Daoy (cell line): ENCODE measurements at regions not wholly inside any gene's neighbourhood (a gene's known extent, or its start where the extent isn't known, plus 50 kb on each side); places are given as distances from the start of the nearest gene placed in this dataset.
A peak's percentile ranks its signal among the peaks of the same experiment; 100 is the strongest.
"Not testable (repeated sequence)": the region's sequence is repeated elsewhere in the genome, so short reads cannot be mapped to it uniquely, and the experiment has no call there.

ENCODE experiments used
- DNase-seq: peaks from one replicate; pipeline ENCODE4 v3.0.0-alpha.2; 2015; ENCODE audit warnings: low read depth

GRCh38 chr11:90585491-90585890, 362.6 kb upstream of the CHORDC1 start:
- no peak for DNase-seq

- DNase-seq = not testable (repeated sequence)
Measured at GRCh38 chr11:90582999-90583398, 360.1 kb upstream of the CHORDC1 start.

- no peak for DNase-seq
Measured at GRCh38 chr11:90564531-90564930, 341.7 kb upstream of the CHORDC1 start.

- DNase-seq = no peak
Measured at GRCh38 chr11:90558328-90558865, 335.5 kb upstream of the CHORDC1 start.

DNA sequence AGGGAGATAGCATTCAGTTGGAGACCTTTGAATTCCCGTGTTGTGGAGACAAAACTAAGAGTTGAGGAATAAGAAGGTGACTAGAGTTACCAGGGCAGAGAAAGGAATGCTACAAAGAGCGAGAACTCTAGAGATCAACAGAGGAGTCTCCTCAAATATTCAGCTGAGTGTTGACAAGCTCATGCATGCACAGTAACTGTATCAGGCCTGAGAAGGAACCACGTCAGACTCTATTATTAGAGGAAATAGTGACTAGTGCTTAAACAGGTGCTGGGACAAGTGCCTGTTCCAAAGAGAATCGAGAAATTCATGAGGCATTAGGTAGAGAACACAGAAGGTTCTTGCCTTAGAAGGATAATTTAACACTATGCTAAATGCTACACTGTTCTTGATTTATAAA, 333.8 kb upstream of the CHORDC1 start:
- no peak for DNase-seq

DNA sequence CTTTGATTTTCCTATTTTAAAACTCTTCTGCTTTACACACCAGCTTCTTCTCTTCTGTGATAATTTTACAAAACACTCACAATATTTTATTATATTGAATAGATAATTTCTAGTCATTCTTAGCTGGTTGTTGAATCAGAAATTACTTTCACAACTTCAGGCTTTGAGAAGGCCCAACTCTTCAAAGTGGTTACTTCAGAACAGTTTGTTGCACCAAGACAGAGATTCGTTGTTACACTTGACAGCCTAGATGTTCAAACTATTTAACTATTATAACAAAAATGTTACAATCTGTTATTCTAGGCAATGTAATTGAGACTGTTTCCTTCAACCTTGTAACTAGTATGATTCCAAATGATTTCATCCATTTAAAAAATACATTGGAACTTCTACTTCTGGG, 333.2 kb upstream of the CHORDC1 start:
- DNase-seq = no peak

- DNase-seq = no peak
Measured at GRCh38 chr11:90555477-90555876, 332.6 kb upstream of the CHORDC1 start.

DNA sequence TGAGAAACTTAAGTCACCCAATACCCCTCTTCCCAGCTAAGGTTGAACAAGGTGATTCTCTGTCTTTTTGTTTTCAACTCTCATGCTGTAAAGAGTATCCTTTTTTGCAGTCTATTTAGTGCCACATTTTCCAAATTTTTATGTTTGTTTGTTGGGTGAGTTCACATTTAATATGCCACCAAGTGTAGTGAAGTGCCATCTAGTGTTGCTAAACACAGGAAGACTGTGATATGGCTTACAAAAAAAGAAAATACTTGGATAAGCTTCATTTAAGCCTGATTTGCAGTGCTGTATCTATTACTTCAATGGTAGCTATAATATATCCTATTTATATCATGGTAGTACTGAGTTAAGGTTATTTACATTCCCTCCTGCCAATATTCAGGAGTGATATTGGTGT, 319.2 kb upstream of the CHORDC1 start:
- no peak for DNase-seq

DNA sequence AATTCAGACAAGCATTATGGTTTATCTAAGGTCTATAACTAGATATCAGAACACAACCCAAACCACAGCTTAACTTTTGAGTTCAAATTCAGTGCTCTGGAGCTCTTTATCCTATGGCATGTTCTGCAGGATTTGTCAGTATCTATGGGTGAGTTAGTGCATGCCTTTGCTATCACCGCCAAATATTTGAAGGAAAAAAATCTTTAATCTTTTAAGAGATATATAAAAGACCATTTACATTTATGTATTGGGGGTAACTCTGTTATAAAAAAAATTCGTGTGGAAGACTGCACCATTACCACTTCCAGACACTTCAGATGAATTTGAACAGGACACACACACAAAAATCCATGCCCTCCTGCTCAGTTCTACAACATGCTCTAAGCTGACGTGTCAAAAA, 313.5 kb upstream of the CHORDC1 start:
- DNase-seq = no peak

GRCh38 chr11:90532125-90532524, 309.3 kb upstream of the CHORDC1 start:
- no peak for DNase-seq

DNA sequence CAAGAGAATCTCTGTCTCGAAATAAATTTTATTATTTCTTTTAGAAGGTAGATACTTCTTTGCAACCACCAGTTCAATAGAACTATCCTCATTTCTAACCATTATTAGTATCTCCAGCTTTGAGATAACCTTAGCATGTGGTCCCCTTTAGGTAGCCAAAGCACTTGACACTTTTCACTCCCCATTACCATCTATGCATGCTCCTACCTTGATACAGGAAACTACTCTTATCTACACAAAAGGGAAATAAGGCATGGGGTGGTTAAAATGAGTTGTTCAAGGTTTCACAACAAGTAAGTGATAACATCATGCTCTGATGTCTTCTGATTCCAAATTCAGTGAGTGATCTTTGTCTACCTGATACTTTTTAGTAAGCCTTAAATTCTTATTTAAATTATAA, 308.2 kb upstream of the CHORDC1 start:
- no peak for DNase-seq

DNA sequence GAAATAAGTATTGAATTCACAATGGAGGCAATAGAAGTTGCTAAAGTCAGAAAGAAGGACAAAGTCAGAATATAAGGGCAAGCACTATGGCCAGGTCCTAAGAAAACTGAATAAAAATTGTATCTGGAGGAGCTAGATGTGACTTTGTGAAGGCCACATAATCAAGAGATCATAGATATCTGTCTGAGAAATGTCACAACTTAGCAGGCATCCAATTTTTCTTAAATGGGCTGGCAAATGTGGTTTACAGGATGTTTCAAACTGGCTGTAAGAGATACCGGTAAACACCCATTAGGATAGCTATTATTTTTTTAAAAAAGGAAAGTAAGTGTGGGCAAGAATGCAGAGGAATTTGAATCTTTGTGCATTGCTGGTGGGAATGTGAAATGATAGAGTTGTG, 303.1 kb upstream of the CHORDC1 start:
- no peak for DNase-seq

- no peak for DNase-seq
Measured at GRCh38 chr11:90512846-90513245, 290.0 kb upstream of the CHORDC1 start.

DNA sequence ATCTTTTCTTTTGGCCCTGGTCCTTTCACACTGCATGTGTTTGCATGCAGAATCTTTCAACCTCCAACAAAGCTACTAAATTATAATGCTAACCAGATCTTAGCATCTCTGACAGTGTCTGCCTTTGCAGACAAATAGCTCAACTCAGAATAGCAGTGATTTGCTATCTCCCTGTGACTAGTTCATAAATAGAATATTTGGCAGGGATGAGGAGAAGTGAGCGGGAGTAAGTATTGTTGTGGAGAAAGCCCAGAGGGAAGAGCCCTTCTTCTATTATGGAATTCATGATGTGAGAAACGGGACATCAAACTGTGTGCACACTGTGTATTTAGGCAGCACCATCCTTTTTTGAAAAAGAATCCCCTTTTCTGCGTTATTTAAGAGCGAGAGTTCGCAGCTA, 288.0 kb upstream of the CHORDC1 start:
- no peak for DNase-seq

GRCh38 chr11:90500922-90501568, 278.2 kb upstream of the CHORDC1 start:
- no peak for DNase-seq

DNA sequence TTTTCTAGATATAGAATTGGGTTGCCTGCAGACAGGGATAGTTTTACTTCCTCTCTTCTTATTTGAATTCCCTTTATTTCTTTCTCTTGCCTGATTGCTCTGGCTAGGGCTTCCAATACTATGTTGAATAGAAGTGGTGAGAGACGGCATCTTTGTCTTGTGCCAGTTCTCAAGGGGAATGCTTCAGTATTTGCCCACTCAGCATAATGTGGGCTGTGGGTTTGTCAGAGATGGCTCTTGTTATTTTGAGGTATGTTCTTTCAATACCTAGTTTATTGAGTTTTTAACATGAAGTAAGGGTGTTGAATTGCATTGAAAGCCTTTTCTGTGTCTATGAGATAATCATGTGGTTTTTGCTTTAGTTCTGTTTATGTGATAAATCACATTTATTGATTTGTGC, 273.9 kb upstream of the CHORDC1 start:
- no peak for DNase-seq

- no peak for DNase-seq
Measured at GRCh38 chr11:90493379-90493778, 270.5 kb upstream of the CHORDC1 start.

DNA sequence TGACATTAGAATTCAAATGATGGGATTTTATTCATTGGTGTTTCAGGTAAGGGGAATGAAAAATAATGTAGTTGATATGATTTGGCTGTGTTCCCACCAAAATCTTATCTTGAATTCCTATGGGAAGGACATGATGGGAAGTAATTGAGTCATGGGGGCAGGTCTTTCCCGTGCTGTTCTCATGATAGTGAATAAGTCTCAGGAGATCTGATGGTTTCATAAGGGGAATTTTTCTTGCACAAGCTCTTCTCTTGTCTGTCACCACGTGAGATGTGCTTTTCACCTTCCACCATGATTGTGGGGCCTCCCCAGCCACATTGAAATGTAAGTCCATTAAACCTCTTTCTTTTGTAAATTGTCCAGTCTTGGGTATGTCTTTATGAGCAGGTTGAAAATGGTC, 268.6 kb upstream of the CHORDC1 start:
- no peak for DNase-seq

GRCh38 chr11:90476442-90477007, 253.7 kb upstream of the CHORDC1 start:
- peak; percentile 1 for DNase-seq

GRCh38 chr11:90468923-90469322, 246.1 kb upstream of the CHORDC1 start:
- DNase-seq = no peak

DNA sequence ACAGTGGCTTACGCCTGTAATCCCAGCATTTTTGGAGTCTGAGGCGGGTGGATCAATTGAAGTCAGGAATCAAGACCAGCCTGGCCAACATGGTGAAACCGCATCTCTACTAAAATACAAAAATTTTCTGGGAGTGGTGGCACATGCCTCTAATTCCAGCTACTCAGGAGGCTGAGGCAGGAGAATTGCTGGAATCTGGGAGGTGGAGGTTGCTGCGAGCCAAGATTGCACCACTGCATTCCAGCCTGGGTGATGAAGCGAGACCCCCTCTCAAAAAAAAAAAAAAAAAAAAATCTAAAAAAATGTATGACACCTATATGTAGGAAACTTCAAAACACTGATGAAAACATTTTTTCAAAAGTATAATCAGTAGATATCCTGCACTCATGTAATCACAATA, 242.7 kb upstream of the CHORDC1 start:
- DNase-seq = no peak

DNA sequence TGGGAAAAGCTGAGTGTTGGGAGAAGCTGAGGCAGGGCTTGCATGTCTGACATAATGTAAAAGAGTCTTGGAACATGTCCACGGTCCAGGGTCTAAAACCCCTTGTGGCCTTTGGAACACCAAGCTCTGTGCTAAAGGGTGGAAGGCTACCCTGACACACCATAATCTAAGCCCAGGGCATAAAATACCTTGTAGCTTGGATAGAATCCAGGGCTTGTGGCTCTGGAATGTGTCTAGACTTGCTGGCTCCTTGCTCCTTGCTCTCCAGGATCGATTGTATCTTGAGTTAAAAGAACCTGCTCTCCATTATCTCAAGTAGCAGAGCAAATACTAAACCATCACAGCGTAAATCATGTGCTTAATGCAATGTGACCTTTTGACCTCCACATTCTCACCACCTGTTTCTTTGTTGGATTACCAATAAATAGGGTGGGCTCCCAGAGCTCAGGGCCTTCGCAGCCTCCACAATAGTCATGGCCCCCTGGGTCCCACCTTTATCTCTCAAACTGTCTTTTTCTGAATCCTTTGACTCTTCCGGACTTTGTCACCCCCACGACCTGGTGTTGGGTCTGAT, 232.6 kb upstream of the CHORDC1 start:
- not testable (repeated sequence) for DNase-seq

DNA sequence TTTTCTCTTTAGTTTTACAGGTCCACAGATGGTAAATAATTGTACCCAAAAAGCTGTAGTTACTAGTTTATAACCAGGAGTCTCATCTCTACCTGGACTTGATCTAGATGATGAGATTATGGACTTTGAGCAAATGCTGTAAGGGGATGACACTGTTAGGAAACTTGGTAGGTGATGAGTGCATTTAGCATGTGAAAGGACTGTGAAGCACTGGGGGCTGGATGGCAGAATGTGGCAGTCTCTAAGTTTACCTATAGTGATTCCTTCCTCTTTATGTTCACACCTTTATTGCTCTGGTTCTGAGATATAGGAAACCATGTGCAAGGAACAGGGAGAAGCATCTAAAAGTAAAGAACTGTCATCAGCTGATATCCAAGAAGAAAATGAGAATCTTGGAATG, 230.7 kb upstream of the CHORDC1 start:
- no peak for DNase-seq
